ENCODE measurements at regions not wholly inside any gene's neighbourhood (a gene's known extent, or its start where the extent isn't known, plus 50 kb on each side); places are given as distances from the start of the nearest gene placed in this dataset.

DNA sequence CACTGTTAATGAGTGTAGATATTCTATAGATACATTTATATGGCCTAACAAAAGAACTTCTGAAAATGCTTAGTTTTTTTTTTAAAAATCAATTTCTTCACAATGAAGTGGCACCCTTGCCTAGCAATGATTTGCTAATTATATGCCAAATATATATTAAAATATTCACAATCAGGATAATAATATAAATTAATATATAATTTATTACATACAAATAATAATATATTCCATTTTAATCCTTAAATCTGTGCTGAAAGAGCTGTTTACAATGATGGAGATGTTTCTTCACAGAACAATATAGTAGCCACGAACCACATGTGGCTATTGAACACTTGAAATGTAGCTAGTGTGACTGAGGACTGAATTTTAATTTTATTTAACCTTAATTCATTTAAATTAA lies 648.4 kb upstream of the GBE1 start:
- TF ChIP-seq HDGF (IDR thresholded peaks at IDR 0.05; ENCODE audit: borderline replicate concordance) (no peak), FOXK2 (IDR thresholded peaks at IDR 0.05) (no peak), ARNT (IDR thresholded peaks at IDR 0.05) (no peak), CTBP1 (IDR thresholded peaks at IDR 0.05; ENCODE audit: borderline replicate concordance) (no peak), SUZ12 (IDR thresholded peaks at IDR 0.05) (no peak), ELF4 (IDR thresholded peaks at IDR 0.05) (no peak), TARDBP (IDR thresholded peaks at IDR 0.05) (no peak)
- TF ChIP-seq, protein P1, sequence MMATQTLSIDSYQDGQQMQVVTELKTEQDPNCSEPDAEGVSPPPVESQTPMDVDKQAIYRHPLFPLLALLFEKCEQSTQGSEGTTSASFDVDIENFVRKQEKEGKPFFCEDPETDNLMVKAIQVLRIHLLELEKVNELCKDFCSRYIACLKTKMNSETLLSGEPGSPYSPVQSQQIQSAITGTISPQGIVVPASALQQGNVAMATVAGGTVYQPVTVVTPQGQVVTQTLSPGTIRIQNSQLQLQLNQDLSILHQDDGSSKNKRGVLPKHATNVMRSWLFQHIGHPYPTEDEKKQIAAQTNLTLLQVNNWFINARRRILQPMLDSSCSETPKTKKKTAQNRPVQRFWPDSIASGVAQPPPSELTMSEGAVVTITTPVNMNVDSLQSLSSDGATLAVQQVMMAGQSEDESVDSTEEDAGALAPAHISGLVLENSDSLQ (IDR thresholded peaks at IDR 0.05): no peak

Data from HEK293T (cell line).